IPS DF 6.9 (cell line): ENCODE measurements at regions not wholly inside any gene's neighbourhood (a gene's known extent, or its start where the extent isn't known, plus 50 kb on each side); places are given as distances from the start of the nearest gene placed in this dataset.
"Not testable (repeated sequence)": the region's sequence is repeated elsewhere in the genome, so short reads cannot be mapped to it uniquely, and the experiment has no call there.

Source experiments
- DNase-seq: peaks from one replicate; pipeline ENCODE4 v3.0.0-alpha.2; 2013; ENCODE audit warnings: low read depth, low spot score
- H3K27ac ChIP-seq: one replicate; pipeline ENCODE4 v1.5.1; 2013; ENCODE audit warnings: low read length, control low read depth
- H3K27me3 ChIP-seq: 2 replicates; pipeline ENCODE4 v1.6.1; 2013; ENCODE audit warnings: mild to moderate bottlenecking, low read length; ENCODE audit not compliant: control insufficient read depth, insufficient read depth
- H3K36me3 ChIP-seq: 2 replicates; pipeline ENCODE4 v1.6.1; 2013; ENCODE audit warnings: low read length; ENCODE audit not compliant: control insufficient read depth, insufficient read depth
- H3K4me1 ChIP-seq: 2 replicates; pipeline ENCODE4 v1.6.1; 2013; ENCODE audit warnings: low read length; ENCODE audit not compliant: control insufficient read depth, insufficient read depth
- H3K4me3 ChIP-seq: 2 replicates; pipeline ENCODE4 v1.5.1; 2013; ENCODE audit warnings: mild to moderate bottlenecking, low read length
- H3K9me3 ChIP-seq: 2 replicates; pipeline ENCODE4 v1.6.1; 2013; ENCODE audit warnings: low read length, inconsistent platforms; ENCODE audit not compliant: control insufficient read depth, insufficient read depth
- WGBS: extraction: QIAGEN DNeasy Blood & Tissue Kit; methylation state at CpG from one replicate; pipeline ENCODE4 v1.1.7; 2013; ENCODE audit warnings: mixed read lengths, missing lambda C conversion rate; ENCODE audit not compliant: insufficient read length, insufficient coverage; 5-methylcytosine and 5-hydroxymethylcytosine counted together

DNA sequence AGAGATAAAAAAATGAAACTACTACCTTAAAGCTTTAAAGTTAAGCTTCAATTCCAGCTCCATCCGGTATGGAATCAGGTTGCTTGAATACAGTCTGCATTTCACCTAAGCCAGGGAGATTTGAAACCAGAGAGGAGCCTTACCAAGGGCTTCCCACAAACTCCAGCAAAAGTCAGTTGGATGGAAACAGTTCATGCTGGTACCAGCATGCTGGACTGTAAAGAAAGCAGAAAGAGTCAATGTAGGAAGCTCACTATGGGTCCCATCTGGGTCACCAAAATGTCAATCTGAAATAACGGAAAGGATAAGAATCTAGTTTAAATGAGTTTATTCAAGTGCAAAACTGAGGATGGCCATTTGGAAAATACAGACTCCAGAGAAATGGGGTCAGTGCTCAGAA, 65.3 kb downstream of the CDO1 start:
- H3K27me3 ChIP-seq: no peaks in the 10 kb centered on the region
- no CpG with 5 or more reads among the region's 2 CpGs for WGBS
- H3K4me3 ChIP-seq: no peak overlapping the region

GRCh38 chr5:115749016-115749415, 67.4 kb downstream of the CDO1 start:
- WGBS: no CpG with 5 or more reads among the region's 1 CpG
- peaks cover 1% of the 10 kb centered on the region; the same call in 1 of the 2 replicates for H3K4me1 ChIP-seq
- H3K36me3 ChIP-seq: no peaks in the 10 kb centered on the region
- H3K27me3 ChIP-seq: no peaks in the 10 kb centered on the region
- no peaks in the 10 kb centered on the region for H3K9me3 ChIP-seq
- no peak overlapping the region for H3K27ac ChIP-seq
- DNase-seq: no peak
- H3K4me3 ChIP-seq: no peak overlapping the region

More for the DNA sequence above, 65.3 kb downstream of the CDO1 start:
- Histone ChIP-seq H3K9me3 (no peaks in the 10 kb centered on the region), H3K27ac (no peak overlapping the region), H3K4me1 (peaks cover 1% of the 10 kb centered on the region; the same call in 1 of the 2 replicates), H3K36me3 (no peaks in the 10 kb centered on the region)
- DNase-seq: no peak

DNA sequence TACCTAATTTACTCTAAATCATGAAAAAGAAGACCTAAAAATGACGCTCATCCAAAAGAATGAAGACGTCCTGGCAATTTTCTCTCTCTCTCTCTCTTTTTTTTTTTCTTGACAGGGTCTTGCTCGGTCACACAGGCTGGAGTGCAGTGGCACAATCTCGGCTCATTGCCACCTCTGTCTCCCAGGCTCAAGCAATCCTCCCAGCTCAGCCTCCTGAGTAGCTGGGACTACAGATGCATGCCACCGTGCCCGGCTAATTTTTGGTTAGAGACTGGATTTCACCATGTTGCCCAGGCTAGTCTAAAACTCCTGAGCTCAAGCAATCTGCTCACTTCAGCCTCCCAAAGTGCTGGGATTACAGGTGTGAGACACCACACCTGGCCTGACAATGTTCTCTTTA, 77.2 kb downstream of the CDO1 start:
- not testable (repeated sequence) for H3K27me3 ChIP-seq, H3K4me3 ChIP-seq, H3K36me3 ChIP-seq, DNase-seq, H3K4me1 ChIP-seq, H3K27ac ChIP-seq, H3K9me3 ChIP-seq
- WGBS: no CpG with 5 or more reads among the region's 6 CpGs

DNA sequence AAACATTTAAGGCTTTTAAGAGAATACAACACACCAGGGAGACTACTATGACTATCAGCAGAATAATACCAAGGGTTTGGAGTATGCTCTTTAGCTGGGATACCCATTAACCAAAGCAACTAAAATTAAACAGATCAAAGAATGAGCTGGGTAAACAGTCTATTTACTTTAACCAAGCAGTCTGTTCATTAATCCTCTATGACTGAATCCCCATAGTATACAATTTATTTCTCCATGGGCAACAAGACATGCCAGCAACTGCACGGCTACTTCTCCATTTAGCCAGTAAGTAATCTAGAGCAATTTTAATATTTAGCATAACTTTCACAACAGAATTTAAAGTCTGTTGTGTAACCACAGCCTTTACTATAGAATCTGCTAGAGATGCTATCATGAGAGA, 77.6 kb downstream of the CDO1 start:
- DNase-seq: no peak
- no CpG with 5 or more reads among the region's 1 CpG for WGBS

GRCh38 chr5:115737452-115737851, 79.0 kb downstream of the CDO1 start:
- Histone ChIP-seq H3K4me1 (peaks cover 3% of the 10 kb centered on the region; the same call in 1 of the 2 replicates), H3K27me3 (no peaks in the 10 kb centered on the region), H3K9me3 (no peaks in the 10 kb centered on the region), H3K36me3 (no peaks in the 10 kb centered on the region), H3K27ac (peak overlapping the region; percentile 80), H3K4me3 (no peak overlapping the region)
- no peak for DNase-seq
- WGBS: no CpG with 5 or more reads among the region's 1 CpG

More for the DNA sequence above, 77.6 kb downstream of the CDO1 start:
- H3K4me3 ChIP-seq: no peak overlapping the region
- no peaks in the 10 kb centered on the region for H3K9me3 ChIP-seq
- H3K27ac ChIP-seq: no peak overlapping the region
- H3K36me3 ChIP-seq: no peaks in the 10 kb centered on the region
- peaks cover 3% of the 10 kb centered on the region; the same call in 1 of the 2 replicates for H3K4me1 ChIP-seq
- H3K27me3 ChIP-seq: no peaks in the 10 kb centered on the region

DNA sequence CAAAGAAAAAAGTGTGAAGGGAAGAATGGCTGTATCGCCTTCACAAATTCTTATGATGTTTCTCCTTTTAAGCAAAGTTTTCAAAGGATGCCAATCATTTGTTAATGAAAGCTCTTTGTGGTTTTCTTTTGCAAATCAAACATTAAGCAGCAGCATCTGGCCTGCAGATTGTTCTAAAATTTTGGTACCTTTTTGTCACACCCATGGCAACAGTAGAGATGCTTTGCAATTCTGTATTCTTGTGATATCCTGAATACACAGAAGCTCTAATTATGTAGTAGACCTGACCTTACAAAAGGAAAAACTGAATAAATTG, 79.8 kb downstream of the CDO1 start:
- Histone ChIP-seq H3K27me3 (no peaks in the 10 kb centered on the region), H3K4me1 (peaks cover 3% of the 10 kb centered on the region; the same call in 1 of the 2 replicates), H3K4me3 (no peak overlapping the region), H3K36me3 (no peaks in the 10 kb centered on the region), H3K27ac (no peak overlapping the region), H3K9me3 (no peaks in the 10 kb centered on the region)
- no CpG with 5 or more reads among the region's 1 CpG for WGBS
- DNase-seq: no peak

DNA sequence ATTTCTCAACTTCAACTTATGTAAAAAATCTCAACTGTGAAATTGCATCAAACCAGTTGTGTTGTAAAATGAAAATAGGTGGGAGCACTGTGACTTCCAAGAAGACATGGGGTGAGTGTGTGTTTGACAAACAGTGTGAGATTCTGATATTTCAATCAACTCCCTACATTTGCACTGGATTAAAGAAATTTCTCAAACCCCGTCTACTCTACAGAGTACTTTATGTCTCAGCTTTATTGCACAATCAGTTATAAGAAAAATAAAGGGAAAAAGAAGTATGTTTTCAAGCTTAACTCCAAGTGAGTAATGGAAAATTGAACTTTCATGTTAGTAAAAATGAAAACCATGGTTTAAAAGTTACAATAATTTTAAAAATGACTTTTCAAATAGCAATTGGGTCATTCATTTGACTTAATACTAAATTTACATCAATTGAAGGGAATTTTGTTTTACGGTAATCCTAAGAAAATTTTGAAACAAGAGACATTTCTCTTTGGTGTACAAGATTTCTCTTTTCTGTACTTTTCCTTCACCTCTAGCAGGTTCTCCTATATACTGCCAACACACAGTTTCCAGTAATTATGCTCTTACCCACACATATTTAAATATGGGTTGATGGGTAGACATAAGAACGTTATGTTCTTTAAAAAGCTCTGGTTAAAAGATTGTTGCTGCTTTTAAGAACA, 80.3 kb downstream of the CDO1 start:
- Histone ChIP-seq H3K27ac (no peak overlapping the region), H3K9me3 (no peaks in the 10 kb centered on the region), H3K27me3 (no peaks in the 10 kb centered on the region), H3K36me3 (no peaks in the 10 kb centered on the region), H3K4me3 (no peak overlapping the region), H3K4me1 (peaks cover 3% of the 10 kb centered on the region; the same call in 1 of the 2 replicates)
- no peak for DNase-seq
- no CpG with 5 or more reads among the region's 3 CpGs for WGBS

GRCh38 chr5:115735108-115735998, 81.1 kb downstream of the CDO1 start:
- no CpG with 5 or more reads among the region's 7 CpGs for WGBS
- Histone ChIP-seq H3K4me1 (peaks cover 3% of the 10 kb centered on the region; the same call in 1 of the 2 replicates), H3K36me3 (no peaks in the 10 kb centered on the region), H3K27ac (no peak overlapping the region), H3K4me3 (no peak overlapping the region), H3K9me3 (no peaks in the 10 kb centered on the region), H3K27me3 (no peaks in the 10 kb centered on the region)
- DNase-seq: no peak

- H3K9me3 ChIP-seq: no peaks in the 10 kb centered on the region; the same call in 1 of the 2 replicates
- no peaks in the 10 kb centered on the region for H3K27me3 ChIP-seq
- H3K36me3 ChIP-seq: no peaks in the 10 kb centered on the region
- no peak for DNase-seq
- no CpG with 5 or more reads among the region's 2 CpGs for WGBS
- H3K27ac ChIP-seq: no peak overlapping the region
- no peak overlapping the region for H3K4me3 ChIP-seq
- H3K4me1 ChIP-seq: peaks cover 3% of the 10 kb centered on the region; the same call in 1 of the 2 replicates
Measured at GRCh38 chr5:115733607-115734006, 82.9 kb downstream of the CDO1 start.

DNA sequence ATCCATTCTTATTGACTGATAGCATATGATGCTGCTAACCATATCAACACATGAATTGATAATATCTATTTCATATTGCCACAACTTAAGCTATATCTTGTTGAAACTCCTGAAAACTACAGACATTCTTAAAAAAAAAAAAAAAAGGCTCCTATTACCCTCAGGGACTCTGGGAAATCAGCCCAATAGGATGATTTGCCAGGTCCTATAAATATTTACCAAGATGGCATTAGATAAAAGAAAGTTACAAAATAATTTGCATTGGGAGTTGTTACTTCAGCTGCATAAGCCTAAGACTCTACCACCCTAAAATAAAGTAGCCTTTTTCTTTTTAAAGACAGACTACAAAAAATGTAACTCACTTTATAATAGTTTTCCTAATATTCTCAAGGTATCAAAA, 84.4 kb downstream of the CDO1 start:
- Histone ChIP-seq H3K27ac (no peak overlapping the region), H3K4me3 (no peak overlapping the region), H3K27me3 (no peaks in the 10 kb centered on the region), H3K4me1 (no peaks in the 10 kb centered on the region), H3K9me3 (no peaks in the 10 kb centered on the region; the same call in 1 of the 2 replicates), H3K36me3 (no peaks in the 10 kb centered on the region)
- no peak for DNase-seq
